ENCODE measurements at regions not wholly inside any gene's neighbourhood (a gene's known extent, or its start where the extent isn't known, plus 50 kb on each side); places are given as distances from the start of the nearest gene placed in this dataset.
A peak's percentile ranks its signal among the peaks of the same experiment; 100 is the strongest.

GRCh38 chr18:23077493-23078256 is 57.6 kb upstream of the CABLES1 start:
- Histone ChIP-seq H3K27ac (ENCODE audit: low read length) (peak overlapping the region; percentile 48), H2AFZ (ENCODE audit: low read depth, low read length) (peak overlapping the region; percentile 86)
- TF ChIP-seq CTCF (IDR thresholded peaks at IDR 0.05; ENCODE audit: low read depth, low read length) (peak; percentile 70), EZH2phosphoT487 (IDR thresholded peaks at IDR 0.05; ENCODE audit: low read depth) (no peak)

GRCh38 chr18:23085066-23085465 is 50.2 kb upstream of the CABLES1 start:
- no peak overlapping the region for H3K4me2 ChIP-seq (ENCODE audit: low read length)
- H3K79me2 ChIP-seq (ENCODE audit: low read length): no peaks in the 10 kb centered on the region
- H4K20me1 ChIP-seq (ENCODE audit: insufficient read depth, low read length): no peaks in the 10 kb centered on the region
- no peak overlapping the region for H3K9ac ChIP-seq (ENCODE audit: low read length)
- H3K36me3 ChIP-seq (replicated peaks; ENCODE audit: low read depth, low read length): no peaks in the 10 kb centered on the region
- TF ChIP-seq EZH2phosphoT487 (IDR thresholded peaks at IDR 0.05; ENCODE audit: low read depth): no peak
- no peak for TF ChIP-seq CTCF (IDR thresholded peaks at IDR 0.05; ENCODE audit: low read depth, low read length)
- no peak overlapping the region for H3K4me3 ChIP-seq (ENCODE audit: low read length)
- H3K27ac ChIP-seq (ENCODE audit: low read length): no peak overlapping the region
- no peaks in the 10 kb centered on the region for H3K27me3 ChIP-seq (ENCODE audit: low read depth, low read length)
- H3K4me1 ChIP-seq (ENCODE audit: low read length): no peaks in the 10 kb centered on the region; the same call in 1 of the 2 replicates
- no peaks in the 10 kb centered on the region for H3K9me3 ChIP-seq (ENCODE audit: insufficient read depth, low read length)
- no peak overlapping the region for H2AFZ ChIP-seq (ENCODE audit: low read depth, low read length)

More at GRCh38 chr18:23077493-23078256, 57.6 kb upstream of the CABLES1 start:
- H3K9me3 ChIP-seq (ENCODE audit: insufficient read depth, low read length): no peaks in the 10 kb centered on the region
- peak overlapping the region; percentile 54 for H3K9ac ChIP-seq (ENCODE audit: low read length)
- H3K4me3 ChIP-seq (ENCODE audit: low read length): peak overlapping the region; percentile 58
- H3K27me3 ChIP-seq (ENCODE audit: low read depth, low read length): no peaks in the 10 kb centered on the region
- no peaks in the 10 kb centered on the region for H3K79me2 ChIP-seq (ENCODE audit: low read length)
- H3K4me2 ChIP-seq (ENCODE audit: low read length): peak overlapping the region; percentile 81
- H4K20me1 ChIP-seq (ENCODE audit: insufficient read depth, low read length): no peaks in the 10 kb centered on the region
- no peaks in the 10 kb centered on the region for H3K36me3 ChIP-seq (replicated peaks; ENCODE audit: low read depth, low read length)
- peaks cover 22% of the 10 kb centered on the region for H3K4me1 ChIP-seq (ENCODE audit: low read length)
